Spleen (tissue), 11 donors: ENCODE measurements at regions not wholly inside any gene's neighbourhood (a gene's known extent, or its start where the extent isn't known, plus 50 kb on each side); places are given as distances from the start of the nearest gene placed in this dataset.

Experiments used
- DNase-seq: peaks from one replicate; pipeline ENCODE4 v3.0.0-alpha.2; 2020
- H3K27ac ChIP-seq, 8 donors: fragments of 200-600 bp; sonication (generic) in 7 of 8; 1 replicate in 4 of 8; 2 replicates in 4 of 8; pipeline versions ENCODE4 v1.5.0 to v1.8.0; 2016 to 2021; ENCODE audit warnings: inconsistent platforms in 4 of 8, mild to moderate bottlenecking in 4 of 8, moderate library complexity in 1 of 8
- H3K27me3 ChIP-seq, 7 donors: fragments of 200-600 bp; sonication (generic) in 6 of 7; replicated peaks in 1 of 7; 1 replicate in 4 of 7; 2 replicates in 3 of 7; pipeline versions ENCODE4 v1.5.0 to v1.8.0; 2016 to 2021; ENCODE audit warnings: inconsistent platforms in 3 of 7, mild to moderate bottlenecking in 1 of 7
- H3K36me3 ChIP-seq, 6 donors: fragments of 200-600 bp; sonication (generic) in 5 of 6; 1 replicate in 4 of 6; 2 replicates in 2 of 6; pipeline versions ENCODE4 v1.5.0 to v1.8.0; 2016 to 2021; ENCODE audit warnings: inconsistent platforms in 2 of 6
- H3K4me1 ChIP-seq, 6 donors: fragments of 200-600 bp; sonication (generic) in 5 of 6; 1 replicate in 3 of 6; 2 replicates in 3 of 6; pipeline versions ENCODE4 v1.5.0 to v1.8.0; 2016 to 2021; ENCODE audit warnings: inconsistent platforms in 3 of 6
- H3K4me3 ChIP-seq, 8 donors: fragments of 200-600 bp; sonication (generic) in 7 of 8; 1 replicate in 4 of 8; 2 replicates in 4 of 8; pipeline versions ENCODE4 v1.5.0 to v1.8.0; 2016 to 2021; ENCODE audit warnings: inconsistent platforms in 4 of 8, mild to moderate bottlenecking in 4 of 8, moderate library complexity in 2 of 8
- H3K9me3 ChIP-seq, 8 donors: fragments of 200-600 bp; sonication (generic) in 7 of 8; 1 replicate in 4 of 8; 2 replicates in 4 of 8; pipeline versions ENCODE4 v1.5.0 to v1.8.0; 2016 to 2021; ENCODE audit warnings: inconsistent platforms in 4 of 8
- CTCF ChIP-seq, 11 experiments: fragments of 200-600 bp in 7 of 11; fragments of 450-650 bp in 4 of 11; sonication (generic) in 4 of 11; IDR thresholded peaks in 8 of 11; conservative IDR thresholded peaks in 3 of 11; 1 replicate in 7 of 11; 2 replicates in 4 of 11; pipeline versions ENCODE4 v1.4.0 to v1.8.0; 2016 to 2021; ENCODE audit warnings: antibody characterized with exemption in 11 of 11, inconsistent platforms in 4 of 11, mild to moderate bottlenecking in 1 of 11
- POLR2A ChIP-seq, 3 donors: fragments of 450-650 bp; IDR thresholded peaks; one replicate each; pipeline ENCODE4 v1.5.1; 2017; ENCODE audit warnings: antibody characterized with exemption in 3 of 3, mild to moderate bottlenecking in 1 of 3
- POLR2AphosphoS5 ChIP-seq, 3 donors: sonication (generic); formaldehyde crosslinking; IDR thresholded peaks; one replicate each; pipeline ENCODE4 v1.5.1; 2017; ENCODE audit warnings: antibody characterized with exemption in 3 of 3
- WGBS, 5 donors: extraction: QIAGEN DNeasy Blood & Tissue Kit in 3 of 5; methylation state at CpG; one replicate each; pipeline versions ENCODE4 v1.1.5 to v1.1.7; 2013 to 2018; 5-methylcytosine and 5-hydroxymethylcytosine counted together
- intact Hi-C: fragments of 100-400 bp; cut with DNase I; formaldehyde crosslinking; loops from one replicate; pipeline ENCODE4 v1.15.0; 2023; ENCODE audit warnings: low total_unique reads
- donor health status: healthy with polysubstance abuse.
- donor health status: DM: no; HTN: no; CAD: no; lungs with moderate emphysema.
- donor health status: DM: no; HTN: no; CAD: no.
- donor health status: Bipolar disorder and iron deficiency.
- donor health status: healthy.
- donor health status: DM: no; HTN: no; CAD: no.
- donor health status: DM: yes; HTN: yes; CAD: no.

DNA sequence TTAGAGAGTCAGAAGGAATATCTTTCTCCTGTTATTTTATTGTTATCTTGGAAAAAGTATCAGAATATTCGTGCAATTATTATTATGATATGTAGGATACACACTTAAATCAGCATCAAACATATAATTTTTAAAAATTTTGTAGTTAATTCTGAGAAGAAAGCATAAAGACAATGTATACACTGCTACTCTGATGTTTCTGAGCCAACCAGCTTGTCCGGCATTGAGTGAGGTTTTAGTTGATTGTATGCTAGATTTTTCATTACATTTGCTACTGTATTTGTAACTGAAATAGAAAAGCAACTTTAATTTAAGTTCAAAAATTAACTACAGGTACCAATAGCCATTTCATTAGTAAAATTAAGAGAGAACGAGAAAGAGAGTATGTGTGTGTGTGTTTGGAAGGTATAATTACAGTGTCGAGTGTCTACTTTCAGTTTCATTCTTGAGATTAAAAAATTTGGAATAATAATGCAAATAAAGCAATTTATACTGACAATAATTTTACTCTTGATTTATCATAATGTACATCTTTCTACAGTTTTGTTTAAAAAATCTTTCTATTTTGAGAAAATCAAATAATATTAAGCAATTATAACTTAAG is 160.4 kb upstream of the CDH12 start:
- intact Hi-C loops: no loop called here
- Histone ChIP-seq H3K27me3 (no peaks in the 10 kb centered on the region), H3K4me3 (peak overlapping the region in 6 of 8 donors; percentile 14 to 58 (median 25)), H3K27ac (peak overlapping the region in 5 of 8 donors; percentile 25 to 62 (median 55)), H3K9me3 (no peaks in the 10 kb centered on the region), H3K36me3 (no peaks in the 10 kb centered on the region), H3K4me1 (peaks cover 0 to 9% (median 0%) of the 10 kb centered on the region in 6 donors)
- TF ChIP-seq POLR2A (IDR thresholded peaks at IDR 0.05) (no peak), POLR2AphosphoS5 (IDR thresholded peaks at IDR 0.05) (no peak), CTCF (IDR thresholded peaks at IDR 0.05 in 8 of 11, conservative IDR thresholded peaks at IDR 0.05 in 3 of 11) (no peak)
- WGBS, 5 donors: 24 to 61% (median 33%) methylated on average over 4 of the region's 4 CpGs
- DNase-seq: no peak

DNA sequence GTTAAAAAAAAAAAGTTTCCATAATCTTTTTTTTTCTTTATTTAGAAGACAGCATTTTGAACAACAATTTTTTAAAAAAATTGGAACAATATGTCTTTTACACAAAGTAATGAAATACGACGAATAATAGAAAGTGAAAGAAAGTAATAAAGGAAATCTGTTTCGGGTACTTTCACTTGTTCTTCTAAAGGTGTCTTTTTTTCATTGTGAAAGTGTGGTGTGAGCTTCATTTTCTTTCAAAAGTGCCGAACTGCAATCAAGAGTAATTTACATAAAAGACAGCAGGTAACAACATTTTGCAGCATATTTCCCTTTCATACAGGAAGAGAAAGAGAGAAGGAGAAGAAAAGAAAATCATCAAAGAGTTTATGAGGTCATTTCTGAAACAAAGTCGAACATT is 159.7 kb upstream of the CDH12 start:
- DNase-seq: no peak
- intact Hi-C loops: no loop called here
- Histone ChIP-seq H3K36me3 (no peaks in the 10 kb centered on the region), H3K4me1 (peaks cover 0 to 9% (median 0%) of the 10 kb centered on the region in 6 donors), H3K4me3 (peak overlapping the region in 6 of 8 donors; percentile 6 to 58 (median 25)), H3K27me3 (no peaks in the 10 kb centered on the region), H3K27ac (peak overlapping the region in 5 of 8 donors; percentile 25 to 62 (median 55)), H3K9me3 (no peaks in the 10 kb centered on the region)
- TF ChIP-seq POLR2A (IDR thresholded peaks at IDR 0.05) (no peak), POLR2AphosphoS5 (IDR thresholded peaks at IDR 0.05) (no peak), CTCF (IDR thresholded peaks at IDR 0.05 in 8 of 11, conservative IDR thresholded peaks at IDR 0.05 in 3 of 11) (no peak)
- 22 to 53% (median 37%) methylated on average over 5 of the region's 5 CpGs for WGBS, 5 donors

GRCh38 chr5:23007762-23008161 is 154.6 kb upstream of the CDH12 start:
- 62 to 88% (median 76%) methylated on average over 1 of the region's 1 CpG for WGBS, 5 donors
- H3K9me3 ChIP-seq: peaks cover 0 to 6% (median 0%) of the 10 kb centered on the region in 8 donors
- no peaks in the 10 kb centered on the region for H3K36me3 ChIP-seq
- TF ChIP-seq CTCF (IDR thresholded peaks at IDR 0.05 in 8 of 11, conservative IDR thresholded peaks at IDR 0.05 in 3 of 11) (no peak), POLR2AphosphoS5 (IDR thresholded peaks at IDR 0.05) (no peak), POLR2A (IDR thresholded peaks at IDR 0.05) (no peak)
- H3K4me1 ChIP-seq: no peaks in the 10 kb centered on the region
- intact Hi-C loops: no loop called here
- no peak for DNase-seq
- H3K27ac ChIP-seq: no peak overlapping the region
- no peak overlapping the region for H3K4me3 ChIP-seq
- H3K27me3 ChIP-seq: no peaks in the 10 kb centered on the region

DNA sequence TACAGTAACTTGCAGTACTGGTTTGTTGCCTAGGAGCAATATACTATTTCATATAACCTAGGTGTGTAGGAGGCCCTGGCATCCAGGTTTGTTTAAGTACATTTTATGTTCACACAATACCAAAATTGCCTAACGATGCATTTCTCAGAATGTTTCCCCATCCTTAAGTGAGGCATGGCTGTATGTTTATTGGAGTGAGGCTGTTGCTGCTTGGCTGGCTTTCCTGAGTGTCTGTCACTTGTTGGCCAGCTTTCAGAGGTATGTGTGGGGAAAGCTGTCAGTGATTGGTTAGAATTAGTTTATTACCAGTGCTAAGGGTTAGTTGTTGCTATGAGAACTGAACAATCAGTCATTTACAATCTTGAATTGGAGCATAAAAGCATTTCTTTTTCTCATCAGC is 154.1 kb upstream of the CDH12 start:
- 55 to 87% (median 82%) methylated on average over 1 of the region's 1 CpG for WGBS, 5 donors
- TF ChIP-seq POLR2AphosphoS5 (IDR thresholded peaks at IDR 0.05) (no peak), CTCF (IDR thresholded peaks at IDR 0.05 in 8 of 11, conservative IDR thresholded peaks at IDR 0.05 in 3 of 11) (no peak), POLR2A (IDR thresholded peaks at IDR 0.05) (no peak)
- no peak for DNase-seq
- intact Hi-C loops: no loop called here
- H3K9me3 ChIP-seq: peaks cover 0 to 6% (median 0%) of the 10 kb centered on the region in 8 donors
- no peak overlapping the region for H3K4me3 ChIP-seq
- H3K36me3 ChIP-seq: no peaks in the 10 kb centered on the region
- no peak overlapping the region for H3K27ac ChIP-seq
- no peaks in the 10 kb centered on the region for H3K4me1 ChIP-seq
- no peaks in the 10 kb centered on the region for H3K27me3 ChIP-seq
